ENCODE measurements at regions not wholly inside any gene's neighbourhood (a gene's known extent, or its start where the extent isn't known, plus 50 kb on each side); places are given as distances from the start of the nearest gene placed in this dataset.

DNA sequence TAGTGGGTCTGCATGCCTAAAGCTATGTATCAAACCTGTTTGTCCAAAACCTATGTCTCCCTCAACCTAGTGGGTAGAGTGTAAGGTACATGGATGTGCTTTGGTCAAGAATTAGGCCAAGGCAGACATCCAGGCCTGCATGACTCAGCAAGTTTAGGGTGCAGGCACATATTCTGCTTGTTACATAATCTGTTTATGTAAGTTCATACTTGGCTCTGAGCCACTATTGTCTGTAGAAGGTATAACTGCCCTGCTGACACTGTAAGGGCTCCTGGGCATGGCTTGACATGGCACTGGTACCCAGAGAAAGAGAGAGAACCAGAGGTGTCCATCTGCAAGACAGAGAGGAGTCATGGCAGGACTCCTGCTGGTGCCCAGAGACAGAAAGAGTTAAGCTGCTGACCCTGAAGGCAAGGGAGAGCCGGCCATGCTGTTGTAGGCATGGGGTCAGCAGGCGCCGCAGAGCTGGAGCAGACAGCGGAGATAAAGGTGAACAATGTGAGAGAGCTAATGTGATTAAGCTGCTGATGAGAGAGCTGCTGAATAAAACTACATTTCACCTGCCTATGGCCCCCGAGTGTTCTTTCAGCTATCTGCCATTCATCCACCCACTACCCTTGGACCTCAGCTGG is 118.5 kb upstream of the TMEM106B start:
- H4K20me1 ChIP-seq (ENCODE audit: insufficient read depth), result no peaks in the 10 kb centered on the region
- H3K9me3 ChIP-seq (ENCODE audit: low read length), result no peaks in the 10 kb centered on the region
- TF ChIP-seq EP300 (conservative IDR thresholded peaks at IDR 0.05; ENCODE audit: poor library complexity, severe bottlenecking), result no peak
- no peak for TF ChIP-seq RAD21 (conservative IDR thresholded peaks at IDR 0.05)
- H3K4me2 ChIP-seq (ENCODE audit: low read length), result no peak overlapping the region
- H3K27ac ChIP-seq (ENCODE audit: low read length), result no peak overlapping the region
- no peaks in the 10 kb centered on the region for H3K27me3 ChIP-seq (ENCODE audit: insufficient read depth, low read depth, low read length)
- no peak overlapping the region for H3K9ac ChIP-seq (ENCODE audit: low read length)
- H3K9me2 ChIP-seq (ENCODE audit: insufficient read depth, low read length), result no peaks in the 10 kb centered on the region
- H3F3A ChIP-seq (ENCODE audit: insufficient read depth, low read length, poor library complexity, severe bottlenecking), result no peaks in the 10 kb centered on the region
- no peak overlapping the region for H3K4me3 ChIP-seq (ENCODE audit: low read length)
- H3K36me3 ChIP-seq (ENCODE audit: insufficient read depth, low read length), result no peaks in the 10 kb centered on the region
- H2AFZ ChIP-seq (ENCODE audit: low read depth, low read length), result no peak overlapping the region
- no peaks in the 10 kb centered on the region for H3K79me2 ChIP-seq (replicated peaks; ENCODE audit: insufficient read depth, low read length)

GRCh38 chr7:12093365-12093764 is 117.7 kb upstream of the TMEM106B start:
- TF ChIP-seq, protein P1, sequence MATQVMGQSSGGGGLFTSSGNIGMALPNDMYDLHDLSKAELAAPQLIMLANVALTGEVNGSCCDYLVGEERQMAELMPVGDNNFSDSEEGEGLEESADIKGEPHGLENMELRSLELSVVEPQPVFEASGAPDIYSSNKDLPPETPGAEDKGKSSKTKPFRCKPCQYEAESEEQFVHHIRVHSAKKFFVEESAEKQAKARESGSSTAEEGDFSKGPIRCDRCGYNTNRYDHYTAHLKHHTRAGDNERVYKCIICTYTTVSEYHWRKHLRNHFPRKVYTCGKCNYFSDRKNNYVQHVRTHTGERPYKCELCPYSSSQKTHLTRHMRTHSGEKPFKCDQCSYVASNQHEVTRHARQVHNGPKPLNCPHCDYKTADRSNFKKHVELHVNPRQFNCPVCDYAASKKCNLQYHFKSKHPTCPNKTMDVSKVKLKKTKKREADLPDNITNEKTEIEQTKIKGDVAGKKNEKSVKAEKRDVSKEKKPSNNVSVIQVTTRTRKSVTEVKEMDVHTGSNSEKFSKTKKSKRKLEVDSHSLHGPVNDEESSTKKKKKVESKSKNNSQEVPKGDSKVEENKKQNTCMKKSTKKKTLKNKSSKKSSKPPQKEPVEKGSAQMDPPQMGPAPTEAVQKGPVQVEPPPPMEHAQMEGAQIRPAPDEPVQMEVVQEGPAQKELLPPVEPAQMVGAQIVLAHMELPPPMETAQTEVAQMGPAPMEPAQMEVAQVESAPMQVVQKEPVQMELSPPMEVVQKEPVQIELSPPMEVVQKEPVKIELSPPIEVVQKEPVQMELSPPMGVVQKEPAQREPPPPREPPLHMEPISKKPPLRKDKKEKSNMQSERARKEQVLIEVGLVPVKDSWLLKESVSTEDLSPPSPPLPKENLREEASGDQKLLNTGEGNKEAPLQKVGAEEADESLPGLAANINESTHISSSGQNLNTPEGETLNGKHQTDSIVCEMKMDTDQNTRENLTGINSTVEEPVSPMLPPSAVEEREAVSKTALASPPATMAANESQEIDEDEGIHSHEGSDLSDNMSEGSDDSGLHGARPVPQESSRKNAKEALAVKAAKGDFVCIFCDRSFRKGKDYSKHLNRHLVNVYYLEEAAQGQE (IDR thresholded peaks at IDR 0.05; ENCODE audit: borderline replicate concordance), result no peak
- TF ChIP-seq SMC3 (conservative IDR thresholded peaks at IDR 0.05; ENCODE audit: poor library complexity), result no peak
- Histone ChIP-seq H3K27ac (ENCODE audit: low read length) (no peak overlapping the region), H3K9ac (ENCODE audit: low read length) (no peak overlapping the region), H3K79me2 (replicated peaks; ENCODE audit: insufficient read depth, low read length) (no peaks in the 10 kb centered on the region), H4K20me1 (ENCODE audit: insufficient read depth) (no peaks in the 10 kb centered on the region), H3K4me3 (ENCODE audit: low read length) (no peak overlapping the region), H3K27me3 (ENCODE audit: insufficient read depth, low read depth, low read length) (no peaks in the 10 kb centered on the region), H3K4me2 (ENCODE audit: low read length) (no peak overlapping the region), H3K9me3 (ENCODE audit: low read length) (no peaks in the 10 kb centered on the region), H3F3A (ENCODE audit: insufficient read depth, low read length, poor library complexity, severe bottlenecking) (no peaks in the 10 kb centered on the region), H3K9me2 (ENCODE audit: insufficient read depth, low read length) (no peaks in the 10 kb centered on the region), H2AFZ (ENCODE audit: low read depth, low read length) (no peak overlapping the region), H3K36me3 (ENCODE audit: insufficient read depth, low read length) (no peaks in the 10 kb centered on the region)

- no peaks in the 10 kb centered on the region for H3K9me2 ChIP-seq (ENCODE audit: insufficient read depth, low read length)
- H3K27ac ChIP-seq (ENCODE audit: low read length), result no peak overlapping the region
- H2AFZ ChIP-seq (ENCODE audit: low read depth, low read length), result no peak overlapping the region
- no peaks in the 10 kb centered on the region for H3F3A ChIP-seq (ENCODE audit: insufficient read depth, low read length, poor library complexity, severe bottlenecking)
- H3K9ac ChIP-seq (ENCODE audit: low read length), result no peak overlapping the region
- no peaks in the 10 kb centered on the region for H3K79me2 ChIP-seq (replicated peaks; ENCODE audit: insufficient read depth, low read length)
- no peaks in the 10 kb centered on the region for H3K36me3 ChIP-seq (ENCODE audit: insufficient read depth, low read length)
- H3K9me3 ChIP-seq (ENCODE audit: low read length), result no peaks in the 10 kb centered on the region
- no peak for TF ChIP-seq POLR2AphosphoS5 (IDR thresholded peaks at IDR 0.05)
- no peak for TF ChIP-seq RAD21 (conservative IDR thresholded peaks at IDR 0.05)
- TF ChIP-seq TAF1 (IDR thresholded peaks at IDR 0.05; ENCODE audit: low read depth), result no peak
- no peak for TF ChIP-seq CTCF (IDR thresholded peaks at IDR 0.05; ENCODE audit: poor library complexity, severe bottlenecking)
- no peak for TF ChIP-seq MXI1 (conservative IDR thresholded peaks at IDR 0.05; ENCODE audit: poor library complexity, severe bottlenecking)
- TF ChIP-seq EP300 (conservative IDR thresholded peaks at IDR 0.05; ENCODE audit: poor library complexity, severe bottlenecking), result no peak
- TF ChIP-seq, protein P1 (IDR thresholded peaks at IDR 0.05; ENCODE audit: borderline replicate concordance), result no peak
- no peak for TF ChIP-seq EZH2 (IDR thresholded peaks at IDR 0.05; ENCODE audit: borderline replicate concordance, insufficient read depth, low read length, poor library complexity, severe bottlenecking)
- no peak overlapping the region for H3K4me2 ChIP-seq (ENCODE audit: low read length)
- H4K20me1 ChIP-seq (ENCODE audit: insufficient read depth), result no peaks in the 10 kb centered on the region
- H3K27me3 ChIP-seq (ENCODE audit: insufficient read depth, low read depth, low read length), result no peaks in the 10 kb centered on the region
- no peak overlapping the region for H3K4me3 ChIP-seq (ENCODE audit: low read length)
Observed at GRCh38 chr7:12094365-12094921, 116.7 kb upstream of the TMEM106B start.
